ENCODE measurements at regions not wholly inside any gene's neighbourhood (a gene's known extent, or its start where the extent isn't known, plus 50 kb on each side); places are given as distances from the start of the nearest gene placed in this dataset.

GRCh38 chr12:73506611-73507010 is 1031.0 kb upstream of the ATXN7L3B start:
- Histone ChIP-seq H3K27ac (ENCODE audit: low read depth in 1 of 2, low read length in 2 of 2) (no peak overlapping the region), H3K36me3 (ENCODE audit: control insufficient read depth in 4 of 4, insufficient read depth in 3 of 4, low read depth in 1 of 4, low read length in 3 of 4) (no peaks in the 10 kb centered on the region), H3K9me3 (ENCODE audit: control insufficient read depth in 4 of 4, low read length in 3 of 4) (no peaks in the 10 kb centered on the region), H3K4me1 (ENCODE audit: control insufficient read depth in 4 of 4, insufficient read depth in 4 of 4, low read length in 3 of 4) (peaks cover 0 to 2% (median 0%) of the 10 kb centered on the region in 4 donors), H3K27me3 (ENCODE audit: control insufficient read depth in 4 of 4, insufficient read depth in 4 of 4, low read length in 3 of 4) (no peaks in the 10 kb centered on the region), H3K9ac (ENCODE audit: low read depth in 1 of 2, low read length in 2 of 2) (no peak overlapping the region), H3K4me3 (ENCODE audit: low read depth in 1 of 3, low read length in 3 of 3) (no peak overlapping the region)
- TF ChIP-seq FOXA1 (IDR thresholded peaks at IDR 0.05) = no peak
- no peak for TF ChIP-seq HNF4A (conservative IDR thresholded peaks at IDR 0.05)
- TF ChIP-seq GABPA (IDR thresholded peaks at IDR 0.05 in 1 of 2, conservative IDR thresholded peaks at IDR 0.05 in 1 of 2) = no peak
- no peak for TF ChIP-seq EGR1 (IDR thresholded peaks at IDR 0.05; ENCODE audit: low read depth in 2 of 2)
- TF ChIP-seq, protein P1, sequence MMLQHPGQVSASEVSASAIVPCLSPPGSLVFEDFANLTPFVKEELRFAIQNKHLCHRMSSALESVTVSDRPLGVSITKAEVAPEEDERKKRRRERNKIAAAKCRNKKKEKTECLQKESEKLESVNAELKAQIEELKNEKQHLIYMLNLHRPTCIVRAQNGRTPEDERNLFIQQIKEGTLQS (IDR thresholded peaks at IDR 0.05) = no peak
- TF ChIP-seq RAD21 (IDR thresholded peaks at IDR 0.05) = no peak
- no peak for TF ChIP-seq NR2F2 (IDR thresholded peaks at IDR 0.05)
- no peak for TF ChIP-seq CTCF (IDR thresholded peaks at IDR 0.05; ENCODE audit: low read depth, low read length, missing input control)
- no peak for TF ChIP-seq FOXA2 (IDR thresholded peaks at IDR 0.05)
- TF ChIP-seq HNF4G (IDR thresholded peaks at IDR 0.05) = no peak
- no peak for TF ChIP-seq YY1 (IDR thresholded peaks at IDR 0.05)
- TF ChIP-seq, protein P2, sequence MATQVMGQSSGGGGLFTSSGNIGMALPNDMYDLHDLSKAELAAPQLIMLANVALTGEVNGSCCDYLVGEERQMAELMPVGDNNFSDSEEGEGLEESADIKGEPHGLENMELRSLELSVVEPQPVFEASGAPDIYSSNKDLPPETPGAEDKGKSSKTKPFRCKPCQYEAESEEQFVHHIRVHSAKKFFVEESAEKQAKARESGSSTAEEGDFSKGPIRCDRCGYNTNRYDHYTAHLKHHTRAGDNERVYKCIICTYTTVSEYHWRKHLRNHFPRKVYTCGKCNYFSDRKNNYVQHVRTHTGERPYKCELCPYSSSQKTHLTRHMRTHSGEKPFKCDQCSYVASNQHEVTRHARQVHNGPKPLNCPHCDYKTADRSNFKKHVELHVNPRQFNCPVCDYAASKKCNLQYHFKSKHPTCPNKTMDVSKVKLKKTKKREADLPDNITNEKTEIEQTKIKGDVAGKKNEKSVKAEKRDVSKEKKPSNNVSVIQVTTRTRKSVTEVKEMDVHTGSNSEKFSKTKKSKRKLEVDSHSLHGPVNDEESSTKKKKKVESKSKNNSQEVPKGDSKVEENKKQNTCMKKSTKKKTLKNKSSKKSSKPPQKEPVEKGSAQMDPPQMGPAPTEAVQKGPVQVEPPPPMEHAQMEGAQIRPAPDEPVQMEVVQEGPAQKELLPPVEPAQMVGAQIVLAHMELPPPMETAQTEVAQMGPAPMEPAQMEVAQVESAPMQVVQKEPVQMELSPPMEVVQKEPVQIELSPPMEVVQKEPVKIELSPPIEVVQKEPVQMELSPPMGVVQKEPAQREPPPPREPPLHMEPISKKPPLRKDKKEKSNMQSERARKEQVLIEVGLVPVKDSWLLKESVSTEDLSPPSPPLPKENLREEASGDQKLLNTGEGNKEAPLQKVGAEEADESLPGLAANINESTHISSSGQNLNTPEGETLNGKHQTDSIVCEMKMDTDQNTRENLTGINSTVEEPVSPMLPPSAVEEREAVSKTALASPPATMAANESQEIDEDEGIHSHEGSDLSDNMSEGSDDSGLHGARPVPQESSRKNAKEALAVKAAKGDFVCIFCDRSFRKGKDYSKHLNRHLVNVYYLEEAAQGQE (IDR thresholded peaks at IDR 0.05) = no peak
- TF ChIP-seq RXRA (IDR thresholded peaks at IDR 0.05) = no peak
- TF ChIP-seq JUND (IDR thresholded peaks at IDR 0.05) = no peak
- no peak for TF ChIP-seq SP1 (IDR thresholded peaks at IDR 0.05)
- no peak for TF ChIP-seq MAX (IDR thresholded peaks at IDR 0.05)
- TF ChIP-seq, protein P3, sequence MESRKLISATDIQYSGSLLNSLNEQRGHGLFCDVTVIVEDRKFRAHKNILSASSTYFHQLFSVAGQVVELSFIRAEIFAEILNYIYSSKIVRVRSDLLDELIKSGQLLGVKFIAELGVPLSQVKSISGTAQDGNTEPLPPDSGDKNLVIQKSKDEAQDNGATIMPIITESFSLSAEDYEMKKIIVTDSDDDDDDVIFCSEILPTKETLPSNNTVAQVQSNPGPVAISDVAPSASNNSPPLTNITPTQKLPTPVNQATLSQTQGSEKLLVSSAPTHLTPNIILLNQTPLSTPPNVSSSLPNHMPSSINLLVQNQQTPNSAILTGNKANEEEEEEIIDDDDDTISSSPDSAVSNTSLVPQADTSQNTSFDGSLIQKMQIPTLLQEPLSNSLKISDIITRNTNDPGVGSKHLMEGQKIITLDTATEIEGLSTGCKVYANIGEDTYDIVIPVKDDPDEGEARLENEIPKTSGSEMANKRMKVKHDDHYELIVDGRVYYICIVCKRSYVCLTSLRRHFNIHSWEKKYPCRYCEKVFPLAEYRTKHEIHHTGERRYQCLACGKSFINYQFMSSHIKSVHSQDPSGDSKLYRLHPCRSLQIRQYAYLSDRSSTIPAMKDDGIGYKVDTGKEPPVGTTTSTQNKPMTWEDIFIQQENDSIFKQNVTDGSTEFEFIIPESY (IDR thresholded peaks at IDR 0.05) = no peak
- 70% methylated on average over 1 of the region's 1 CpG for WGBS
- no peak for DNase-seq (ENCODE audit: low spot score)

- no peak for DNase-seq (ENCODE audit: low spot score)
- no peaks in the 10 kb centered on the region for H3K27me3 ChIP-seq (ENCODE audit: control insufficient read depth in 4 of 4, insufficient read depth in 4 of 4, low read length in 3 of 4)
- H3K9ac ChIP-seq (ENCODE audit: low read depth in 1 of 2, low read length in 2 of 2) = no peak overlapping the region
- H3K4me1 ChIP-seq (ENCODE audit: control insufficient read depth in 4 of 4, insufficient read depth in 4 of 4, low read length in 3 of 4) = no peaks in the 10 kb centered on the region
- H3K27ac ChIP-seq (ENCODE audit: low read depth in 1 of 2, low read length in 2 of 2) = no peak overlapping the region
- no peaks in the 10 kb centered on the region for H3K9me3 ChIP-seq (ENCODE audit: control insufficient read depth in 4 of 4, low read length in 3 of 4)
- 83% methylated on average over 3 of the region's 3 CpGs for WGBS
- no peak overlapping the region for H3K4me3 ChIP-seq (ENCODE audit: low read depth in 1 of 3, low read length in 3 of 3)
- no peaks in the 10 kb centered on the region for H3K36me3 ChIP-seq (ENCODE audit: control insufficient read depth in 4 of 4, insufficient read depth in 3 of 4, low read depth in 1 of 4, low read length in 3 of 4)
- TF ChIP-seq, protein P3 (IDR thresholded peaks at IDR 0.05) = no peak
- TF ChIP-seq FOXA2 (IDR thresholded peaks at IDR 0.05) (no peak), RAD21 (IDR thresholded peaks at IDR 0.05) (no peak), GABPA (IDR thresholded peaks at IDR 0.05 in 1 of 2, conservative IDR thresholded peaks at IDR 0.05 in 1 of 2) (no peak), TAF1 (conservative IDR thresholded peaks at IDR 0.05) (no peak), RXRA (IDR thresholded peaks at IDR 0.05) (no peak), YY1 (IDR thresholded peaks at IDR 0.05) (no peak), EGR1 (IDR thresholded peaks at IDR 0.05; ENCODE audit: low read depth in 2 of 2) (no peak), MAX (IDR thresholded peaks at IDR 0.05) (no peak)
- TF ChIP-seq, protein P2 (IDR thresholded peaks at IDR 0.05) = no peak
Measured at GRCh38 chr12:73514672-73515071, 1023.0 kb upstream of the ATXN7L3B start.
